ENCODE measurements at regions not wholly inside any gene's neighbourhood (a gene's known extent, or its start where the extent isn't known, plus 50 kb on each side); places are given as distances from the start of the nearest gene placed in this dataset.

DNA sequence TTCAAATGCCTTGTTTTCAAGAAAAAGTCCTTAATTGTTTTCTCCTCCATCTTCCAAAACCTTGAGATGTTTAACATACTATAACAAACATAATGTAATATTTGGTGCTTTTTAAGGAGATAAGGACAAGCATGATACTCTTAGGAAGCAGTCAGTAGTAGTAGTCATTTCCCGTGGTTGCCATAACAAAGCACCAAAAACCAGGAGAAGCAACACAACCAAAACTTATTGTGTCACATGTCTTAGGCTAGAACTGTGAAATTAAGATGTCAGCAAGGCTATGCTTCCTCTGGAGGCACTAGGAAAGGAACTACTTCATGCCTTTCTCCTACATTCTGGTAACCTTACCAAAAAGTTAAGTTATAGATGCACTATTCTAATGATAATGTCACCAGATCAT is 106.8 kb downstream of the MBL2 start:
- H3K27me3 ChIP-seq (ENCODE audit: insufficient read depth, insufficient read length) = no peaks in the 10 kb centered on the region
- TF ChIP-seq SUZ12 (IDR thresholded peaks at IDR 0.05; ENCODE audit: extremely low read depth, insufficient read depth, insufficient read length) = no peak
- TF ChIP-seq ZNF274 (IDR thresholded peaks at IDR 0.05; ENCODE audit: low read depth, low read length) = no peak
- TF ChIP-seq YY1 (IDR thresholded peaks at IDR 0.05; ENCODE audit: insufficient read depth, insufficient read length) = no peak
- H3K4me1 ChIP-seq (ENCODE audit: insufficient read depth, insufficient read length) = no peaks in the 10 kb centered on the region
- H3K9ac ChIP-seq (ENCODE audit: insufficient read length, low read depth) = no peak overlapping the region
- peaks cover 10% of the 10 kb centered on the region; the same call in 1 of the 2 replicates for H3K9me3 ChIP-seq (ENCODE audit: insufficient read depth, low read length)
- H3K36me3 ChIP-seq (ENCODE audit: insufficient read depth, insufficient read length, low read length) = no peaks in the 10 kb centered on the region
- H3K4me3 ChIP-seq (ENCODE audit: insufficient read length, low read depth) = no peak overlapping the region
- no peak for DNase-seq (ENCODE audit: low read depth, low spot score)

- H3K4me3 ChIP-seq (ENCODE audit: insufficient read length, low read depth) = no peak overlapping the region
- TF ChIP-seq SUZ12 (IDR thresholded peaks at IDR 0.05; ENCODE audit: extremely low read depth, insufficient read depth, insufficient read length) (no peak), ZNF274 (IDR thresholded peaks at IDR 0.05; ENCODE audit: low read depth, low read length) (no peak), YY1 (IDR thresholded peaks at IDR 0.05; ENCODE audit: insufficient read depth, insufficient read length) (no peak)
- H3K27me3 ChIP-seq (ENCODE audit: insufficient read depth, insufficient read length) = no peaks in the 10 kb centered on the region
- no peak overlapping the region for H3K9ac ChIP-seq (ENCODE audit: insufficient read length, low read depth)
- no peaks in the 10 kb centered on the region for H3K36me3 ChIP-seq (ENCODE audit: insufficient read depth, insufficient read length, low read length)
- DNase-seq (ENCODE audit: low read depth, low spot score) = no peak
- no peaks in the 10 kb centered on the region for H3K4me1 ChIP-seq (ENCODE audit: insufficient read depth, insufficient read length)
- peaks cover 10% of the 10 kb centered on the region; the same call in 1 of the 2 replicates for H3K9me3 ChIP-seq (ENCODE audit: insufficient read depth, low read length)
These were observed 105.7 kb downstream of the MBL2 start for GRCh38 chr10:52666931-52667330.

GRCh38 chr10:52668024-52668423 is 104.6 kb downstream of the MBL2 start:
- TF ChIP-seq ZNF274 (IDR thresholded peaks at IDR 0.05; ENCODE audit: low read depth, low read length) (no peak), SUZ12 (IDR thresholded peaks at IDR 0.05; ENCODE audit: extremely low read depth, insufficient read depth, insufficient read length) (no peak), YY1 (IDR thresholded peaks at IDR 0.05; ENCODE audit: insufficient read depth, insufficient read length) (no peak)

GRCh38 chr10:52672880-52673279 is 99.7 kb downstream of the MBL2 start:
- H3K9ac ChIP-seq (ENCODE audit: insufficient read length, low read depth) = no peak overlapping the region
- DNase-seq (ENCODE audit: low read depth, low spot score) = no peak
- H3K4me1 ChIP-seq (ENCODE audit: insufficient read depth, insufficient read length) = no peaks in the 10 kb centered on the region
- TF ChIP-seq ZNF274 (IDR thresholded peaks at IDR 0.05; ENCODE audit: low read depth, low read length) (no peak), SUZ12 (IDR thresholded peaks at IDR 0.05; ENCODE audit: extremely low read depth, insufficient read depth, insufficient read length) (no peak), YY1 (IDR thresholded peaks at IDR 0.05; ENCODE audit: insufficient read depth, insufficient read length) (no peak)
- H3K27me3 ChIP-seq (ENCODE audit: insufficient read depth, insufficient read length) = no peaks in the 10 kb centered on the region
- H3K9me3 ChIP-seq (ENCODE audit: insufficient read depth, low read length) = no peaks in the 10 kb centered on the region
- no peaks in the 10 kb centered on the region for H3K36me3 ChIP-seq (ENCODE audit: insufficient read depth, insufficient read length, low read length)
- no peak overlapping the region for H3K4me3 ChIP-seq (ENCODE audit: insufficient read length, low read depth)

More at GRCh38 chr10:52668024-52668423, 104.6 kb downstream of the MBL2 start:
- H3K9ac ChIP-seq (ENCODE audit: insufficient read length, low read depth) = no peak overlapping the region
- H3K4me1 ChIP-seq (ENCODE audit: insufficient read depth, insufficient read length) = no peaks in the 10 kb centered on the region
- no peak for DNase-seq (ENCODE audit: low read depth, low spot score)
- peaks cover 10% of the 10 kb centered on the region; the same call in 1 of the 2 replicates for H3K9me3 ChIP-seq (ENCODE audit: insufficient read depth, low read length)
- no peaks in the 10 kb centered on the region for H3K27me3 ChIP-seq (ENCODE audit: insufficient read depth, insufficient read length)
- H3K36me3 ChIP-seq (ENCODE audit: insufficient read depth, insufficient read length, low read length) = no peaks in the 10 kb centered on the region
- H3K4me3 ChIP-seq (ENCODE audit: insufficient read length, low read depth) = no peak overlapping the region

- TF ChIP-seq SUZ12 (IDR thresholded peaks at IDR 0.05; ENCODE audit: extremely low read depth, insufficient read depth, insufficient read length) (no peak), ZNF274 (IDR thresholded peaks at IDR 0.05; ENCODE audit: low read depth, low read length) (no peak), YY1 (IDR thresholded peaks at IDR 0.05; ENCODE audit: insufficient read depth, insufficient read length) (no peak)
- DNase-seq (ENCODE audit: low read depth, low spot score) = no peak
- H3K27me3 ChIP-seq (ENCODE audit: insufficient read depth, insufficient read length) = no peaks in the 10 kb centered on the region
- H3K9ac ChIP-seq (ENCODE audit: insufficient read length, low read depth) = no peak overlapping the region
- H3K36me3 ChIP-seq (ENCODE audit: insufficient read depth, insufficient read length, low read length) = no peaks in the 10 kb centered on the region
- H3K4me3 ChIP-seq (ENCODE audit: insufficient read length, low read depth) = no peak overlapping the region
- no peaks in the 10 kb centered on the region for H3K9me3 ChIP-seq (ENCODE audit: insufficient read depth, low read length)
- H3K4me1 ChIP-seq (ENCODE audit: insufficient read depth, insufficient read length) = no peaks in the 10 kb centered on the region
These were observed 99.1 kb downstream of the MBL2 start for GRCh38 chr10:52673468-52673867.

GRCh38 chr10:52674474-52674873 is 98.1 kb downstream of the MBL2 start:
- H3K9me3 ChIP-seq (ENCODE audit: insufficient read depth, low read length) = no peaks in the 10 kb centered on the region
- H3K4me3 ChIP-seq (ENCODE audit: insufficient read length, low read depth) = no peak overlapping the region
- H3K9ac ChIP-seq (ENCODE audit: insufficient read length, low read depth) = no peak overlapping the region
- DNase-seq (ENCODE audit: low read depth, low spot score) = no peak
- H3K27me3 ChIP-seq (ENCODE audit: insufficient read depth, insufficient read length) = no peaks in the 10 kb centered on the region
- H3K4me1 ChIP-seq (ENCODE audit: insufficient read depth, insufficient read length) = no peaks in the 10 kb centered on the region
- no peaks in the 10 kb centered on the region for H3K36me3 ChIP-seq (ENCODE audit: insufficient read depth, insufficient read length, low read length)
- TF ChIP-seq YY1 (IDR thresholded peaks at IDR 0.05; ENCODE audit: insufficient read depth, insufficient read length) = no peak

DNA sequence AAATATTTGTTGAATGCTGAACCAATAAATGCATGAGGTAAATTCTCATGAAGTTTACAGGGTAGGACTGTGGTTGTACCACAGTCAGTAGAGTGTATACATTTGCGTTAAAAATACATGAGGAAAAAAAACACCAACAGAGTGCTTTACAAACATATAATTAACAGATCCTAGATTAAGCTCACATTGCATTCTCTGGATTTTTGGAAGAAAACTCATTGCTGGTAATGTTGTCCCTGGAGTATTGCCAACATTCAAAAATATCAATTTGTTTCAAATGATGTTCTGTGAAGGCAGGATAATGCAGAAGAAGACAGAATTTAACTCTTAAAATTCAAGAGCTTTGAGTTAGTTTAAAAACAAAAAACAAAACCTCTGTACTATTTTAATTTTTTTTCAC is 95.5 kb downstream of the MBL2 start:
- no peaks in the 10 kb centered on the region for H3K4me1 ChIP-seq (ENCODE audit: insufficient read depth, insufficient read length)
- DNase-seq (ENCODE audit: low read depth, low spot score) = no peak
- no peaks in the 10 kb centered on the region for H3K36me3 ChIP-seq (ENCODE audit: insufficient read depth, insufficient read length, low read length)
- no peaks in the 10 kb centered on the region for H3K9me3 ChIP-seq (ENCODE audit: insufficient read depth, low read length)
- TF ChIP-seq YY1 (IDR thresholded peaks at IDR 0.05; ENCODE audit: insufficient read depth, insufficient read length) = no peak
- no peak for TF ChIP-seq ZNF274 (IDR thresholded peaks at IDR 0.05; ENCODE audit: low read depth, low read length)
- TF ChIP-seq SUZ12 (IDR thresholded peaks at IDR 0.05; ENCODE audit: extremely low read depth, insufficient read depth, insufficient read length) = no peak
- H3K4me3 ChIP-seq (ENCODE audit: insufficient read length, low read depth) = no peak overlapping the region
- no peaks in the 10 kb centered on the region for H3K27me3 ChIP-seq (ENCODE audit: insufficient read depth, insufficient read length)
- H3K9ac ChIP-seq (ENCODE audit: insufficient read length, low read depth) = no peak overlapping the region

- no peaks in the 10 kb centered on the region for H3K27me3 ChIP-seq (ENCODE audit: insufficient read depth, insufficient read length)
- no peaks in the 10 kb centered on the region for H3K36me3 ChIP-seq (ENCODE audit: insufficient read depth, insufficient read length, low read length)
- H3K9me3 ChIP-seq (ENCODE audit: insufficient read depth, low read length) = no peaks in the 10 kb centered on the region
- TF ChIP-seq SUZ12 (IDR thresholded peaks at IDR 0.05; ENCODE audit: extremely low read depth, insufficient read depth, insufficient read length) (no peak), YY1 (IDR thresholded peaks at IDR 0.05; ENCODE audit: insufficient read depth, insufficient read length) (no peak), ZNF274 (IDR thresholded peaks at IDR 0.05; ENCODE audit: low read depth, low read length) (no peak)
- H3K4me1 ChIP-seq (ENCODE audit: insufficient read depth, insufficient read length) = no peaks in the 10 kb centered on the region
- no peak for DNase-seq (ENCODE audit: low read depth, low spot score)
- H3K4me3 ChIP-seq (ENCODE audit: insufficient read length, low read depth) = no peak overlapping the region
- H3K9ac ChIP-seq (ENCODE audit: insufficient read length, low read depth) = no peak overlapping the region
These were observed 94.0 kb downstream of the MBL2 start for GRCh38 chr10:52678611-52679010.
